ENCODE measurements at regions not wholly inside any gene's neighbourhood (a gene's known extent, or its start where the extent isn't known, plus 50 kb on each side); places are given as distances from the start of the nearest gene placed in this dataset.
"Not testable (repeated sequence)": the region's sequence is repeated elsewhere in the genome, so short reads cannot be mapped to it uniquely, and the experiment has no call there.

- no peak for DNase-seq
These were observed 97.7 kb downstream of the ING1 start for GRCh38 chr13:110811008-110811720.

- no peak for DNase-seq
These were observed 98.2 kb downstream of the ING1 start for GRCh38 chr13:110811771-110812120.

DNA sequence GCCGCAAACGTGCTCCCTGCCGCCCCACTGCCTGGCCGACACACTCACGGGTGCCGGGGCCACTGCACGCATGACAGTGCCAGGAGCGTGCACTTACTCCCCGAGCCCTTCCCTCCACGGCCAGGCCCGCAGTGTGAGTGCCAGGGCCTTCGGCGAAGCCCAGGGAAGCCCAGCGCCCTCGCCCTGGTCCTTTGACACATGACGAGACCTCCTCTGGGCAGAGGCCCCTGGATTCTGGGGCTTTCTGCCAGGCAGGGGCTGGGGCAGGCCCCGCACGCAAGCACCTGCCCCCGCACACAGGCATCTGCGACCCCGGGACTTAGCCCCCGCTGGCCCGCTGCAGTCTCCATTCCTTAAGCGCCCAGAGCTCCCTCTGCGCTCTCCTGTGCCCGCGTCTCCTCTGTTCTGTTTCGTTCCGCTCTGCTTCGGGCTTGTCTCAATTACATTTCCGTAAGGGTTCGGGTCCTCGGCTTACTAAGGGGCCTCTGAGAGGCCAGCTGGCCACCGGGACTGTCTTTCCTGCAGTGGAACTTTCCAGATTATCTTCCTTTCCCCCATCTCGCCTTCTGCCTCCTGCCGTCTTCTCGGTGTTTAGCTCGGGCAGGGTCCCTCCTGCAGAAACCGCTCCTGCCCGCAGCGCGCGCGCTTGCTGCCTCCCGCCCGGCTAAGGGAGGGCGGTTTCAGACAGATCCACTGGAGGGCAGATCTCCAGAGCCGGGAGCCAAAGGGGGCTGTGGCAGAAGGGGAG lies 98.8 kb downstream of the ING1 start:
- DNase-seq: no peak

GRCh38 chr13:110812869-110813645 lies 99.6 kb downstream of the ING1 start:
- DNase-seq: no peak

DNA sequence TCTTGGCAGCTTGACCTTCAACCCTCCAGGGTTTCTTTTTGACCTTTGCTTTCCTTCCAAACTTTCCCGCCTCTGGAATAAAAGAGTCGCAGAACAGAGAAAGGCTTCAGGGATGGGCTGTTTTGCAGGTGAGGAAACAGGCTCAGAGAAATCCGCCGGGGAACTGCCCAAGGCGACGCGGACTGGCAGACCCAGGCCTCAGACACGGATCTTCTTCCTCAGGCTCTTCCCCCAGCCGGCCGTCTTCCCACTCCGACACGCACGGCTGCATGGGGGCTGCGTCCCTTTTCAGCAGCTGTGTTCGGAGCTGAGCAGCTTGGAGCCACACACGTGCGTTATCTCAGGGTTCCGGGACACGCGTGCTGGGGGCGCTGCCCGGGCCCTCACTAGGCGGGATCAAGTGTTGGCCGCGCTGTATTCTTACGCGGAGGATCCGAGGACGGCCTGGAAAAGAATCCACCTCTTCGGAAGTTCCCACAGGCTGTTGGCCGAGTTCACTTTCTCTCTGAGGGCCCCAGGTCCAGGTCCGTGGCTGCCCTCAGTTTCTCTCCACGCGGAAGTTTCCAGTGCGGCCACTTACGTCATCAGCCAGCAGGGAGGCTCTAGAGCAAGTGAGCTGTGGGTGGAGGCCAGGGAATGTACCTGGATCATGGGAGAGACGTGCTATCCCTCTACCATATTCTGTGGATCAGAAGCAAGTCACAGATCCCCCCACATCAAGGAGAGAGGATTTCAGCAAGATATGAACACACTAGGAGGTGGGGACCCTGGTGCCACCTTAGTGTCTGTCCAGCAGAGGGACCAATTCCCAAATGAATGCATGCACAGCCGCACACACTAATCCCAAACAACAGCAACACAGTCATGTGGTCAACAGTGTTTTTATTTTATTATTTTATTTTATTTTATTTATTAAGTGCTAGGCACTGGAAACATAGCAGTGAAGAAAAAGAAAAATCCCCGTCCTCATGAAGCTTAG lies 100.4 kb downstream of the ING1 start:
- DNase-seq: no peak

GRCh38 chr13:110815471-110816204 lies 99.2 kb downstream of the ANKRD10 start:
- no peak for DNase-seq

DNA sequence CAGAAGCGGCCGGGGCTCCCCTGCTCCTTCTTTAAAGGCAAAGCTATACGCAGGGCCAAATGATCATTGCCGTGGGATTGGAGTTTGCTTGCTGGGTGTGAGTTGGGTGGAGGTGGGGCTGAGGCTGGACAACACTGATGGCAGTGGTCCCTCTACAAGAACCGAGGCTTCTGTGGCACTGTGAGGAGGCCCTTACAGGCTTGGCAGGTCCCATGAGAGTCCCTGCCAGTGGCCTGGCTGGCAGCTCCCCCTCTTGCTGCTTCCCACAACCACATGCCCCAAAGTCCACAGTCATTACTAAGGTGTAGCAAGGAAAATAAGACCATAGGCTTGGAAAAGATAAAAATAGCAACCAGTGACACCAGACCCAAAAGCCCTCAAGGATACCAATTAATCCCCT lies 98.4 kb downstream of the ANKRD10 start:
- DNase-seq: no peak

DNA sequence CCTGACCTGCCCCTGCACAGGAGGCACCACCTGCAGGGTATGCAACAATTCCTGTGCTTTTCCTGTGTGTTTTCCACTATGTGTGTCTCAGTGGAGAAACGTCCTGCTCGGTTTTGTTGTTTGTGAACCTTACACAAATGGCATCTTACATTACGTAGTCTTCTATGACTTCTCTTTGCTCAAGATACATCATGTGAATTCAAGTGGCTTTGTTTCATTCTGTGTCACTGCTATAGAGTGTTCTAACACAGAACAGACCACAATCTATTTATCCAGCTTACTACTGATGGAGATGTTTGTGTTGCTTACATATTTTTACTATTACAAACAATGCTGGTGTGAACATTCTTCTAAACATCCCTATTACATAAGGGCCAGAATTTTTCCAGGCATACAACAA lies 97.7 kb downstream of the ANKRD10 start:
- DNase-seq: no peak

- no peak for DNase-seq
These were observed 96.1 kb downstream of the ANKRD10 start for GRCh38 chr13:110818747-110819146.

DNA sequence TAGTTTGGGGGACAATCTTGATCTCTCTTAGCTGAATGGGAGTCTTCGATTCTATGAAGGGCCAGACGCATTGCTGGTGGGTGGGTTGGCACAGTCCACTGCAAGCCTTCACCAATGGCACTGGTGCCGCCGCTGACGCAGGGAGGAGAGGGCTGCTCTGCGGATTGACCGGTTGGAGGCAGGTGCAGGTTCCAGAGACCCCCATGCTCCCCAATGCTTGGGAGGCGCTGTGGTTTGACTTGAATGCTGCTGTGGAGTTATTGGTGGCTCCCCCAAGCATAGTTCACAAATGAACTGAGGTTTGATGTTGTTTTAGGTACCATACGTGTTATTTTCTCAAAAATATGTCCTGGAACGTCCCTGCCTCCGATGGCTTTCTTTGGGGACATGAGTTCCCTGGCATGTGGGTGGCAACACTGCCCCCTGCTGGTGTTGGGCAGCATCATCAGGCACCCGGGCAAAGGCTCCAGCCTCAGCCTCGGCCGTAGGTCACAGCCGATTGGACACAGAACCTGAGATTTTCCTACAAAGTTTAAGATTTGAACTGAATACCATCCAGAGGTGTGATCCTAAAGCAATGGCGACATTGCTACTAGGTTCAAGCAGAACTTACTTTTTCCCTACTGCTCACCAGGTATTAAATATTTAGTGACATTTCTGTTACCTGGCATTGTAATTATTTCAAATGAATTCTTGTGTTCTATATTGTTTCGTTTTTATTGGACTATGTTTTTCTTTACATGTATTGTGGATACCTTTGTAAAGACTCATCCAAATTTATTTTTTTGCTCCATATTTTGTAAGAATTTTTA lies 95.5 kb downstream of the ANKRD10 start:
- peak; percentile 73 for DNase-seq

GRCh38 chr13:110820322-110820721 lies 94.5 kb downstream of the ANKRD10 start:
- DNase-seq: no peak

DNA sequence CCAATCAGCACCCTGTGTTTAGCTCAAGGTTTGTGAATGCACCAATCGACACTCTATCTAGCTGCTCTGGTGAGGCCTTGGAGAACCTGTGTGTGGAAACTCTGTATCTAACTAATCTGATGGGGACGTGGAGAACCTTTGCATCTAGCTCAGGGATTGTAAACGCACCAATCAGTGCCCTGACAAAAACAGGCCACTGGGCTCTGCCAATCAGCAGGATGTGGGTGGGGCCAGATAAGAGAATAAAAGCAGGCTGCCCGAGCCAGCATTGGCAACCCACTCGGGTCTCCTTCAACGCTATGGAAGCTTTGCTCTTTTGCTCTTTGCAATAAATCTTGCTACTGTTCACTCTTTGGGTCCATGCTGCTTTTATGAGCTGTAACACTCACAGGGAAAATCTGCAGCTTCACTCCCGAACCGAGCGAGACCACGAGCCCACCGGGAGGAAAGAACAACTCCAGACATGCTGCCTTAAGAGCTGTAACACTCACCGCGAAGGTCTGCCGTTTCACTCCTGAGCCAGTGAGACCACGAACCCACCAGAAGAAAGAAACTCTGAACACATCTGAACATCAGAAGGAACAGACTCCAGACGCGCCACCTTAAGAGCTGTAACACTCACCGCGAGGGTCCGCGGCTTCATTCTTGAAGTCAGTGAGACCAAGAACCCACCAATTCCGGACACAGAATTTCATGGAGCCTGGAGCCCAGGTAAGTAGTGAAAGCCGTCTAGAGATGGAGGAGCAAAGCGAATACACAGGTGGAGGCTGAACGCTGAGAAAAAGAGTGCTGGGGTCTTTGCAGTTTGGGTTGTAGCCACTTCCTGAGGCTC lies 92.8 kb downstream of the ANKRD10 start:
- not testable (repeated sequence) for DNase-seq

DNA sequence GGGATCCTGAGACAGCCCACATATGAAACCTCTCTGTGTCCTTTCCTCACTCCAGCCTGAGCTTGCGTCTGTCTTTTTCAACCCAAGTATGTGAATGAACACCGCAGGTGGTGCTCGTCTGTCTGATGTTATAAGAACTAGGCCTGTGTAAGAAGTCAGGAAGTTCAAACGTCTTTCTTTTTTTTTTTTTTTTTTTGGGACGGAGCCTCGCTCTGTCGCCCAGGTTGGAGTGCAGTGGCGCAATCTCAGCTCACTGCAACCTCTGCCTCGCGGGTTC lies 92.3 kb downstream of the ANKRD10 start:
- no peak for DNase-seq

GRCh38 chr13:110824702-110825300 lies 90.1 kb downstream of the ANKRD10 start:
- no peak for DNase-seq

GRCh38 chr13:110825516-110825915 lies 89.4 kb downstream of the ANKRD10 start:
- no peak for DNase-seq

- no peak for DNase-seq
These were observed 88.8 kb downstream of the ANKRD10 start for GRCh38 chr13:110826101-110826500.

- no peak for DNase-seq
These were observed 87.8 kb downstream of the ANKRD10 start for GRCh38 chr13:110826861-110827672.

All from activated T-cell treated with anti-CD3 and anti-CD28 coated beads for 4 hours (primary cell).